SW 1271 (cell line): ENCODE measurements at regions not wholly inside any gene's neighbourhood (a gene's known extent, or its start where the extent isn't known, plus 50 kb on each side); places are given as distances from the start of the nearest gene placed in this dataset.
"Not testable (repeated sequence)": the region's sequence is repeated elsewhere in the genome, so short reads cannot be mapped to it uniquely, and the experiment has no call there.

Source experiments
- DNase-seq, 2 experiments: peaks; one replicate each; lab custom pipeline; 2025; lab: John Stamatoyannopoulos, UW

DNA sequence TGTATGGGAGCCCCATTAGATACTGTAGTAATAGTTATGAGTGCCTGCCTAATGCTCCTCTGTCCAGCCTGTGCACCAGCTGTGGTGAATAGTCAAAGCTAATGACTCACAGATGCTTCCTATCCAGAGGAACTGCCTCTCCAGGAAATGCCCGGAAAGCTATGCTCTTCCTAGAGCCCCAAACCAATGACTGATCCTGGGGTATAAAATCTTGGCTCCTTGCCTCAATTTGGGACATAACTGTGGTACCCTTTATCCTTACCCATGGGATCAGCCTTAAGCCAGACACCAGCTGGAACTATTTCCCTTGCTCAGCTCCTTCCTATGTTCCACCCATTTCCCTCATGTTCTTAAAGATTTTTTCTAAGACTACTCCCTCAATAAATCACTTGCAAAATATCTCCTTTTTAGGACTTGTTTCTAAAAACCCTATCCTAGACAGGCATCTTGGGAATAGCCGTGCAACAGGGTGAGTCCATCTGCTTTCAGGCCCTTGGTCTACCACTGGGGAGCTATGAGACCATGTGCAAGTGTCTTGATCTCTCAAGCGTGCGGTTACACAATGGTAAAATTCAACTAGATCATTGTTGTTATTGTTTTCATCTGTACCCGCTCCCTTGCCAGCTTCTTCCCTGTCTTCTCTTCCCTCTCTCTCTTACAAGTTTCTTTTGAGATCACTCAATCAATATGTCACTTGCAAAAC is 283.7 kb downstream of the BTBD3 start:
- DNase-seq: no peak

DNA sequence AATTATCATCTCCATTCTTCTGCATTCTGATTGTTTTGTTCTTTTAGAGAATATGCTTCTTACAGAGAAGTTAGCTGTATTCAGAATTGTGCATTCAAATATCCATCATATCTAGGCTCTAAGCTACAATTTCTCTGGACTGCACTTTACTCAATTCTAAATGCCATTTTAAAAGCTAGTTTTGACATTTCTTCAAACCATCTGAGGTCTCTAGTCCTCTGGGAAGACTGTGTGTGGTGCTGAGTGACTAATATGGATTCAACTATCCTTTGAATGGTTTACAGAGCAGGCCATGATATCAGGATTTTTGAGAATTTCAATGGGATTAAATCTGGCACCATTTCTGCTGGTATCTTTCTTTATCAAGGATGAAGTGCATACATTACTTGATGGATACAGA is 285.7 kb downstream of the BTBD3 start:
- no peak for DNase-seq

DNA sequence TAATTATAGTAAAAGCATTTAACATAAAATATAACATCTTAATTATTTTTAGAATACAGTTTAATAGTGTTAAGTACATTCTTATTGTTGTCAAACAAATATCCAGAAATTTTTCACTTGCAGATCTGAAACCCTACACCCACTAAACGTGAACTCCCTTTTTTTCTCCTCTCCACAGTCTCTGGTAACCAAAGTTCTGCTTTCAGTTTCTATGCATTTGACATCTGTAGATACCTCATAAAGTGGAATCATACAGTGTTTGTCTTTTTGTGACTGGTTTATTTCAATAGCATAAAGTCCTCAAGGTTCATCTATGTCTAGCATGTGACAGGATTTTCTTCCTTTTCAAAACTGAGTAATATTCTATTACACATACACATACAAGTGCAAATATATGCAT is 286.3 kb downstream of the BTBD3 start:
- no peak for DNase-seq

DNA sequence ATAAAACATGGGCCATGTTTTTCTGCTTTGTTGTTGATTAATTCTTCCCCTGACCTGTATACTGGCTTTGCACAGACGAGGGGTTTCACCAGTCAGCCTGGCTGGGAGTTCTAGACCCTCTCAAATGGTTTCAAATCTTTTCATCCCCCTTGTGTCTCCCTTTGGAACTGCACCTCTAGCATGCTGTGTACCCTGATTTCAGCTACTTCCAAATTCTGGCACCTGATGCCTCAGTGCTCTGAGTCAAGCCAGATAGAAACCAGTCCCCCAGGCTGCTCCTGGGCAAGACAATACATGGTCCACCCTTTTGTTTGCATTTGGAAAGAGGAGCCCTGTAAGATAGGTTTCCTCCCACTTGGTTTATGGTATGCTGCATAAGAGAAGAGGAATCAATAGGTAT is 290.2 kb downstream of the BTBD3 start:
- peak in 1 of 2 experiments; percentile 18 for DNase-seq

DNA sequence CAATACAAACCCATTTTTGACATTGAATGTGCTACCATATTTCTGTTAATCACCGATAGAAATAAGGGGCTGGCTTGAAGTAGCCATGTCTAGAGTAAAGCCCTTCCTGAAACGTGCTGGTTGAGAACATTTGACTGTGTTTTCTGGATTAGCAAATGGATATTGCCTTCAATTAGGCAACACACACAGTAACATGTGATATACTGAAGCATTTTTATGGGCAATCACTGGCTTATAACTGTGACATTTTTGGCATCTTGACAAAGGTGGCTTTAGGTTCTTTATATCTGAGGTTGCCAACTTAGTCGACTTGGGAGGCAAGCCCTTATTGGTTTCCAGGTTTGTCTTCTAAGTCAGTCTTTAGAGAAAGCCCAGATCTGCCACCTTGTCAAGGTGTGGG is 292.9 kb downstream of the BTBD3 start:
- no peak for DNase-seq

DNA sequence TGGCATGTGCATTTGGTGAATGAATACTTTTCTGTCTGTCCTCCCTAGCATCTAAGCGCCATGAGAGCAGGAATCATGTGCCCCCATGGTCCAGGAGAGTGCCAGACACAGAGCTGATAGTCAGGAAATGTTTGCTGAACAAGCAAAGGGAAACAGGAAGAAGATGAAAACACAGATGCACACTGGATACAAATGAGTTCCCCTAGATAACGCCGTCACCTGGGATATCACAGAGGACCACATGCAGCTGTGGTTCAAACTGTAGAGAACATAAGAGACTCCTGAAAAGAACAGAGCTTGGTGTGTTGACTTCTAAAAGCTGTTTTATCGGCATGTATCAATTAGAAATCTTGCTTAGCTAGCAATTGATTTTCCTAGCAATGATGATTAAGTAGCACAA is 293.7 kb downstream of the BTBD3 start:
- no peak for DNase-seq

DNA sequence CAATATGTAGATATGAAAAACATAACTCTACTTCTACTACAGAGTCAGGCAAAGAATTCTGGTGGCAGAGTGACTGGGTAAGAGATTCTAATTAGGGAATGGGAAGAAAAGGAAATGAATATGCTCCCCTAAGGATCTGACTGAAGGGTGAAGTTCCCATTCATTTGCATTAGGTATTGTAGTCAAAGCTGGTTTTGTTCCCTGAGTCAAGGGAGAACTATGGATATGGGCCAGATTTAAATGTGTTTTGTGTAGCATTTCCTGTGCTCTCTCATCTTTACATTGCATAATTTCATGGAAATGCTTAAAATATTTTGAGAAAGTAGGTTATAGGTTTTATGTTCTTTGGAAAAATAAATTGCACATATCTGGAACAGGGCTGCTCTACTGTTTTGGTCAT is 299.7 kb downstream of the BTBD3 start:
- no peak for DNase-seq

DNA sequence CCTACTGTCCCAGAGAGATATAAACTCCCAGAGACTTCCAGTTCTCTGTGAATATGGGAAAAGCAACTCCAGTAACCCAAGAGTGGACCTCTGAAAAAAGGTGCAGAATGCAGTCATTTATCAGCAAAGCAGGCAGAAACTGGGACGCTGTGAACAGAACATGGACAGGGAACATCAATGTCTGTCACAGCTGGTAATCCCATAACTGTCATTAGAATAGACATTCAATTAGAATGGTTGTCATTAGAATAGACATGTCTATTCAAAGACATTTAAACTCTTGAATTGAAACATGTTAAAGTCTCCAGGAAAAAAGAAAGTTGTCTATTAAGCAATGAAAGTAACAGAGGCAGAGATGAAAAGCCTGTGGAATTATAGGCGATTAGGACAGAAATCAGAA is 302.1 kb downstream of the BTBD3 start:
- DNase-seq: no peak

DNA sequence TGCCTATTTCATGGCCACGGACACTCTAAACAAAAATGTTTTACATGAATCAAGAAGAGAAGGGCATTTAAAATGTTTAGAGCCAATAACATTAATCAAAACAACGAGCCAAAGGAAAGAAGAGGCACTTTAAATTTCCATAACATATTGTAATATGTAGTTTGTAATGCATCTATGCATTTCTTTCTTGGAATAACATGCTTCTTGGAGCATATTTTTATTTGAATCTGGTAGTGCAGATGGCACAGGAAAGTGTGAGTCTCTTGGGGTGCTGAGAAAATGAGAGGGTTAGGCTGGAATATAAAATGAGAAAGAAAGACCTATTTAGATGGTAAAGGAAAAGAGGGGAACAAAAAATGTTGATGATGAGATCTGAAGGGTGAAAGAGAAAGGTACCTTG is 305.4 kb downstream of the BTBD3 start:
- no peak for DNase-seq

DNA sequence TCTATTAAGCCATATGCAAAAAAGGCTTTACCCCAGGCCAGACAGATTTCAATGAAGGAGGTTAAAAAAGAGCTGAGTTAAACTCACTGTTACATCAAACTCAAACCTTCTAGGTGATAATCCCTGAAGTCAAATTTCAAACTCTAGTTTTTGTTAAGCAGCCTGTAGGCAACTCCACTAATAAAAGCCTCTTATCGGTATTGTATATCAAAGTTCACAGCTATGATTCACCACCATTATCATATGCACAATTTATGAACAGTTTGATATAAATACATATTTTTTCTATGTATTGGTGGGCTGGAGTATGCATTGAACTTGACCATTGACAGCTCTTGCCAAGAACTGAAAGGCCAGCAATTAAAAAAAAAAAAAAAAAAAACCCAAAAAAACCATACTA is 308.2 kb downstream of the BTBD3 start:
- no peak for DNase-seq

DNA sequence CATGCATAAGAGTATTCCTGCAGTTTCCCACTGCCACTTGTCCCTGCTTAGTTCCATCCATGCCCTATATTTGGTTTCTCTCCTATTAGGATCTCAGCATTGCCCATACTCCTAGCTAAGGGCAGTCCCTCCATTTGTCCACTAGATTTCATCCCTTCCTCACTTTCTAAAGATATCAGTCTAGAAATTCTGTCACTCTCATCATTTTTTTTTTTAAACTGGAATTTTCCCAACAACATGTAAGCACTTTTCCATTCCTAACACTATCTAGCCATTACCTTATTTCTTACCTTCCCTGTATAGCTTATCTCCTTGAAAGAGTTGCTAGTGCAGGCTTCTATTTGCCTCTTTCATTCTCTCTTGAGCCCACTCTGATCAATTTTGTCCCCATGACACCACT is 312.2 kb downstream of the BTBD3 start:
- DNase-seq: no peak

DNA sequence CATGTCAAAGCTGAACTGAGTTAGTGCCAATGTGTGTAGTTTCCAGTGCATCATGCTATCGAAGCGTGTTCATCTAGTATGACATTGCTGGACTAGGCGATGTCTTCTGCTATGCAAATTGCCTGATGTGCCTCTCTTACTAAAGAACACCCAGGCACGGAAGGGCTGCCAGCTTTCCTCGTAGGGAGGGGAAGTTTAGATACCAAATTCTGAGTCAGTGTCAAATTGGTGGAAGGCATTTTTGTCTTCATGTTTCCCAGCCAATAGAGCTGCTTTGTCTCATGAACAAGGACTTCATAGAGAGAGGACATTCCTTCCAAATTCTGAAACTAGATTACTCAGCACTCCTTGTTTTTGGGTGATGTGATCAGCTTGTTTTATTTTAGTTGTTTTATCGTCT is 320.1 kb downstream of the BTBD3 start:
- no peak for DNase-seq

DNA sequence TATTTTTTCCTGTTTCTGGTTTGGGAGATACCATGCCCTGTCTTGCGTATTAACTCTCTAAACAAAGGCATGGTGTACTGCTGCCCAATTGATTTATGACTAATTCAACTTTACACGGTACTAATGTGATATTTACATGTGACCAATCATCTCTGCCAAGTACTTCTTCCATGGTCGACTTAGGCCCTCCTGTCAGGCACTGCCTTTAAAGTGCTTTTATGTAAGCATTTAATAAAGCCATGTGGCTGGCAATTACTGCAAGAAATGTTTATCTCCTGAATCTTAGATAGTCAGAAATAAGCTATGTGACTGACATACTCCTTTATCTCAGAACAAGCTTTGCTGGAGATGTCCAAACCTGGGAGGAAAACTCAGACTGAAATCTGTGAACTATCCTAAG is 323.4 kb downstream of the BTBD3 start:
- no peak for DNase-seq

DNA sequence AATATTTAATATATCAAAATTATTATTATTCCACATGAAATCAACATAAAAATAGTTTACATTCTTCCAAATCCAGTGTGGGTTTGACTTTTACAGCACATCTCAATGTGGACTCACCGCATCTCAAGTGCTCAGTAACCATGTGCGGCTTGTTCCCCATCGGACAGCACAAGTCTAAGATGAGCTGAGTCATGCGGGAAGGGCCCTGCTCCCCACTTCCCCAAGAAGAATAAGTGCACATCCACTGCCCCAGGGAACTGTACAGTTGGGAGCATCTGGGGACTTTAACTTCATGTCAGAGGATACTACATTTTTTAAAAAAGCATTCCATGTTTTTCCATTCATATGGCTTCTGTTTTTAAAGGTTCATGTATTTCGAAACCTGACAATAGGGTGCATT is 325.6 kb downstream of the BTBD3 start:
- no peak for DNase-seq

DNA sequence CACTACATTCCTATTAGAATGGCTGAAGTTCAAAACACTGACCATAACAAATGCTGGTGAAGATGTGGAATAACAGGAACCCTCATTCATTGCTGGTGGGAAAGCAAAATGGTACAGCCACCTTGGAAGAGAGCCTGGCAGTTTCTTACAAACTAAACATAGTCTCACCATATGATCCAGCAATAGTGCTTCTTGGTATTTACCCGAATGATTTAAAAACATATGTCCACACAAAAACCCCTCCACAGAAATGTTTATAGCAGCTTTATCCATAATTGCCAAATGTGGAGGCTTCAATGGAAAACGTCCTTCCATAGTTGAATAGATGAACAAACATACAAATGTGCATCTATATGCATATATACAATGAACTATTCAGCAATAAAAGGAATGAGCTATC is 330.8 kb downstream of the BTBD3 start:
- no peak for DNase-seq

DNA sequence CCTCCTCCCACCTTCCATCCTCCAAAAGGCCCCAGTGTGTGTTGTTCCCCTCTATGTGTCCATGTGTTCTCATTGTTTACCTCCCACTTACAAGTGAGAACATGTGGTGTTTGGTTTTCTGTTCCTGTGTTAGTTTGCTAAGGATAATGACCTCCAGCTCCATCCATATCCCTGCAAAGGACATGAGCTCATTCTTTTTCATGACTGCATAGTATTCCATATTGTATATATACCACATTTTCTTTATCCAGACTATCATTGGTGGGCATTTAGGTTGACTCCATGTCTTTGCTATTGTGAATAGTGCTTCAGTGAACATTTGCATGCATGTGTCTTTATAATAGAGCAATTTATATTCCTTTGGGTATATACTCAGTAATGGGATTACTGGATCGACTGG is 333.0 kb downstream of the BTBD3 start:
- not testable (repeated sequence) for DNase-seq

DNA sequence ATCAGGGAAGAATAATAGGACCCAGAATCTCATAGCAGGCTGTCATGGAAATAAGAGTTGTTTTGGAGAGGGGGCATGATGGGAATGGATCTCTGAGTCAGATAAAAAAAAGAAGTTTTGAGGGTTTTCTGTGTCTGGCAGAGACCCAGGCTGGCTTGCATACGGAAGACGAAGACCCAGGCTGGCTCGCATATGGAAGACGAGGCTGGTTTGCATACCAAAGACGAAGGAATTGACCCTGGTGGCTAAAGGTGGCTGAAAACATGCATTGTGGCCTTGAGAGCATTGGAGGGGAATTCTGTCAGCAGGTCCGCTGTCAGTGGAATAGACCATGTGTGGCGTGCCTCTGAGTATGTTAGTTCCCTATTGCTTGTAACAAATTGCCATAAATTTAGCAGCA is 335.1 kb downstream of the BTBD3 start:
- no peak for DNase-seq

DNA sequence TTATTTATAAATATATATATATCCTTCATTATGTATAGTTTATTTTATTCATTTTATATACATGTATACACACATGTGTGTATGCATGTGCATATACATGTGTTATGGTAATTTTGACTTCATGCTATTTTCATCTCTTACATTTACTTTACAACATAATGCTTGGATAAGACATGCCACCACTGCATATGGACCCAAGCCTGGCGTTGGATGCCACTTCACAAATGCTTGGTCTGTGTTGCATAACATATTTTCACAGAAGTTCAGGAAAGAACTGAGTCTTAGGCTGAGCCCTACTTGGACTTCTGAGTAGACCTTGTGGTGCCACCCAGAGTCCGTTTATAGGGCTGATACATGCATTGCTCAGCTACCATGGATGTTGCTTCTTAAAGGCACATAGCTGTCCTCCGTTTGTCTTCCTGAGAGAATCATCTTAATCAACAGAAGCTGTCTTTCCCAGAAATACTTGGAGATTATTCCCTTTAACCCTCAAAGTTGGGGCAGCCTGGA is 337.8 kb downstream of the BTBD3 start:
- DNase-seq: no peak

DNA sequence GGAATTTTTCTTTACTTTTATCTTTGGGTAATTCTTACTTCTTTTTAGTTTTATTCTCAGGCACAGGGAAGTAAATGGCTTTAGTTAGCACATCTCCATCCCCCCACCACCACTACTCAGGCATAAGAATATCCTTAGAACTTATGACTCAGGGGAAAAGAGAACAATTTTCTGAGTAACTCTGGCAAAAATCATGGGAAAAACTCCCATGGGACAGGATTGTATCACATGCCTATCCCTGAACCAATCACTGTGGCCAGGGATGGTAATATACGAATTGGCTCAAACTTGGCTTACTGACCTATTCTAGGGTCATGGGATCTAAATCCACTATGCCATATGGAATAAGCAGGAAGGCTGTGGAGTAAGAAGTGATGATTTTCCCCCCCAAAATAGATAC is 339.1 kb downstream of the BTBD3 start:
- no peak for DNase-seq

DNA sequence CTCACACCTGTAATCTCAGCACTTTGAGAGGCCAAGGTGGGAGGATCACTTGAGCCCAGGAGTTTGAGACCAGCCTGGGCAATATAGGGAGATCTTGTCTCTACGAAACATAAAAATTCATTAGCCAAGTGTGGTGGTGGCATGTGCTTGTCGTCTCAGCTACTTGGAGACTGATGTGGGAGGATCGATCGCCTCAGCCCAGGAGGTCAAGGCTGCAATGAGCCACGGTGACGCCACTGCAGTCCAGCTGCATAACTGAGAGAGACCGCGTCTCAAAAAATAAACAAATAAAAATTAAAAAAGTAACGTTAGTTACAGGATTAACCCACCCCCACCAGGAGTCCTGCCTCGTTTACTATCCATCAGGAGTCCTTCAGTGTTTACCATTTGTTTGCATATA is 345.1 kb downstream of the BTBD3 start:
- DNase-seq: no peak

DNA sequence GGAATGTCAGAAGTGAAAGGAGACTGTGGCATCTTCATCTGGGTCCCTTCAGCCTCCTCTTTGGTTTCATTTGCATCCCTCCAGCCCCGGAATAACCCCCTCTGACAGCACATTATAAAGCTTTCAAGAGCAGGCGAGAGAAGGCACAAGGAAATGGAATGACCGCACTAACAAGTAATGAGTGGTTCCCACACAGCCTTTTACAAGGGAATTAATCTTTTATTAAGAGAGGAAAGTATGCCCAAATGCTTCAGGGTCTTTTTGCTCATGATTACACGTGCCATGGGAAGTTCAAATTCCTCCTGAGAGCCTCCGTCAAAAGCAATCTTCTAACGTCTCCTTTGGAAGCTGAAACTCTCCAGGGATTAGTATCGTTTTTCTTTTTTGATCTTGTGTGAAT is 347.0 kb downstream of the BTBD3 start:
- no peak for DNase-seq

DNA sequence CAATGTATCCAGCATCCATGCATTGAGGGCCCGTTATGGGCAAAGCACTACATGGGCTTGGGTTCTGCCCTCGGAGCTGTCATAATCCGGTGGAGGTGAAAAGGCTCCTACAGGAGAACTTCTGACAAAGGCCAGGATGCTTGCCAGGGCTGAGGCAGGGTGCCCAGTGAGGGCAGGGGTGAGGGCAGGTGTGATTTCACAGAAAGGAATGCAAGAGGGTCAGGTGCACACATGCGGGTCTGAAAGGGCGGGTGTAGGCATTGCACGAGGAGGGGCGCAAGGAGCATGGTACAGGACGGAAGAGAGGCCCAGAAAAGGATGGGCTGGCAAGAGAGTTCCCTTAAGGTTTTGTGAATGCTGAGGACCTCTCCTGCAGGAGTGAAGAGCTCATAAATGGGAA is 348.0 kb downstream of the BTBD3 start:
- no peak for DNase-seq

DNA sequence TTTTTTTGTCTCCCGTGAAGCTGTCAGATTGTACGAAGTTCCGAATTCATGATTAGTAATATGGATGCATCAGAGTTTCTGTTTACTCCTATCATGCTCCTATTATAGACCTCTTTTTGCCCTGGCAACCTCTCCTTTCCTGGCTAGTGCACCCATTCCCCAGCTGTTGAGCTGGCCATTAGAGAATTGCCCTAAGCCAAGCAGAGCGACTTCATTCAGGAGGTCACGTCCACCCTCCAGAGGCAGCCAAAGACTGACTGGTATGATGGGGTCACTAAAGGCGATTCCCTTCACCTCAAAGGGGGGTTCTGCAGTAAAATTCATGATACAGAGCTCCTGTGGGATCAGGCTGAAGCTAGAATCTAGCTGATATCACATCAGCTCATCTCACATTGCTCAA is 351.9 kb downstream of the BTBD3 start:
- no peak for DNase-seq

DNA sequence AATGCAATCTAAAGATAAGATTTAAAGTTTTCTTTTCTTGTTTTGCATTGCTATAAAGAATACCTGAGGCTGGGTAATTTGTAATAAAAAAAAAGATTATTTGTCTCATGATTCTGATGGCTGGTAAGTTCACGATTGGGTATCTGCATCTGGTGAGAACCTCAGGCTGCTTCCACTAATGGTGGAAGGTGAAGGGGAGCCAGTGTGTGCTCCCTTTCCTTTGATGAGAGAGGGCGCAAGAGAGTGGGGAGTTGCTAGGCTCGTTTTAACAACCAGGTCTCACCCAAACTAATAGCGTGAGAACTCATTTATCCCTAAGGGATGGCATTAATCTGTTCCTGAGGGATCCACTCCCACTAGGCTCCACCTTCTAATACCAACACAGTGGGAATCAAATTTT is 353.2 kb downstream of the BTBD3 start:
- DNase-seq: no peak
